NB4 (cell line): ENCODE measurements at regions not wholly inside any gene's neighbourhood (a gene's known extent, or its start where the extent isn't known, plus 50 kb on each side); places are given as distances from the start of the nearest gene placed in this dataset.

Source experiments
- POLR2A ChIP-seq: IDR thresholded peaks from 2 replicates; pipeline ENCODE4 v1.6.1; 2011; ENCODE audit warnings: mild to moderate bottlenecking; ENCODE audit not compliant: insufficient read length; ENCODE audit errors: extremely low read depth
- TF ChIP-seq, protein P1 (sequence below): IDR thresholded peaks from one replicate; pipeline ENCODE4 v1.5.1; 2012; ENCODE audit warnings: low read depth, low read length
- TF ChIP-seq, protein P2 (sequence below): IDR thresholded peaks from 2 replicates; pipeline ENCODE4 v1.6.1; 2011; ENCODE audit warnings: low read depth, low read length

GRCh38 chr9:87206064-87206661, 258.9 kb upstream of the GAS1 start:
- TF ChIP-seq, protein P1, sequence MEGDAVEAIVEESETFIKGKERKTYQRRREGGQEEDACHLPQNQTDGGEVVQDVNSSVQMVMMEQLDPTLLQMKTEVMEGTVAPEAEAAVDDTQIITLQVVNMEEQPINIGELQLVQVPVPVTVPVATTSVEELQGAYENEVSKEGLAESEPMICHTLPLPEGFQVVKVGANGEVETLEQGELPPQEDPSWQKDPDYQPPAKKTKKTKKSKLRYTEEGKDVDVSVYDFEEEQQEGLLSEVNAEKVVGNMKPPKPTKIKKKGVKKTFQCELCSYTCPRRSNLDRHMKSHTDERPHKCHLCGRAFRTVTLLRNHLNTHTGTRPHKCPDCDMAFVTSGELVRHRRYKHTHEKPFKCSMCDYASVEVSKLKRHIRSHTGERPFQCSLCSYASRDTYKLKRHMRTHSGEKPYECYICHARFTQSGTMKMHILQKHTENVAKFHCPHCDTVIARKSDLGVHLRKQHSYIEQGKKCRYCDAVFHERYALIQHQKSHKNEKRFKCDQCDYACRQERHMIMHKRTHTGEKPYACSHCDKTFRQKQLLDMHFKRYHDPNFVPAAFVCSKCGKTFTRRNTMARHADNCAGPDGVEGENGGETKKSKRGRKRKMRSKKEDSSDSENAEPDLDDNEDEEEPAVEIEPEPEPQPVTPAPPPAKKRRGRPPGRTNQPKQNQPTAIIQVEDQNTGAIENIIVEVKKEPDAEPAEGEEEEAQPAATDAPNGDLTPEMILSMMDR = no peak
- TF ChIP-seq POLR2A = no peak
- TF ChIP-seq, protein P2, sequence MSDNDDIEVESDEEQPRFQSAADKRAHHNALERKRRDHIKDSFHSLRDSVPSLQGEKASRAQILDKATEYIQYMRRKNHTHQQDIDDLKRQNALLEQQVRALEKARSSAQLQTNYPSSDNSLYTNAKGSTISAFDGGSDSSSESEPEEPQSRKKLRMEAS = no peak
